WTC11 (cell line): ENCODE measurements at regions not wholly inside any gene's neighbourhood (a gene's known extent, or its start where the extent isn't known, plus 50 kb on each side); places are given as distances from the start of the nearest gene placed in this dataset.

Experiments
- AFF4 ChIP-seq: sonication (generic); formaldehyde crosslinking; IDR thresholded peaks from 2 replicates; pipeline ENCODE4 v1.8.1; 2023; ENCODE audit warnings: mild to moderate bottlenecking, missing genetic modification reagents, borderline replicate concordance
- AR ChIP-seq: fragments of 250-450 bp; sonication (Bioruptor Pico); IDR thresholded peaks from 2 replicates; pipeline ENCODE4 v1.9.0; 2021; ENCODE audit warnings: mild to moderate bottlenecking
- ATF2 ChIP-seq: sonication (generic); formaldehyde crosslinking; IDR thresholded peaks from 2 replicates; pipeline ENCODE4 v1.8.1; 2022; ENCODE audit warnings: low read depth, missing genetic modification reagents, borderline replicate concordance
- CBFB ChIP-seq: sonication (generic); formaldehyde crosslinking; IDR thresholded peaks from 2 replicates; pipeline ENCODE4 v1.8.1; 2022; ENCODE audit warnings: mild to moderate bottlenecking, low read depth, missing genetic modification reagents
- FOXP4 ChIP-seq: sonication (generic); formaldehyde crosslinking; IDR thresholded peaks from 2 replicates; pipeline ENCODE4 v1.8.0; 2022; ENCODE audit warnings: mild to moderate bottlenecking, missing genetic modification reagents
- GTF2I ChIP-seq: fragments of 250-450 bp; sonication (Bioruptor Pico); conservative IDR thresholded peaks from 2 replicates; pipeline ENCODE4 v1.4.0; 2021; ENCODE audit warnings: mild to moderate bottlenecking
- MYBL2 ChIP-seq: sonication (generic); formaldehyde crosslinking; IDR thresholded peaks from 2 replicates; pipeline ENCODE4 v1.8.1; 2023; ENCODE audit warnings: mild to moderate bottlenecking, moderate library complexity, missing genetic modification reagents
- PRDM15 ChIP-seq: sonication (generic); formaldehyde crosslinking; IDR thresholded peaks from 2 replicates; pipeline ENCODE4 v1.8.0; 2022; ENCODE audit warnings: missing genetic modification reagents
- PRRX2 ChIP-seq: fragments of 250-450 bp; sonication (Bioruptor Pico); IDR thresholded peaks from 2 replicates; pipeline ENCODE4 v1.8.0; 2021; ENCODE audit warnings: mild to moderate bottlenecking
- STAT6 ChIP-seq: sonication (generic); formaldehyde crosslinking; conservative IDR thresholded peaks from 2 replicates; pipeline ENCODE4 v1.8.1; 2023; ENCODE audit warnings: mild to moderate bottlenecking, low read depth, missing genetic modification reagents, moderate library complexity

GRCh38 chr5:124398460-124398859, 348.0 kb downstream of the ZNF608 start (continued):
- TF ChIP-seq PRDM15 (CRISPR knock-in tag) (no peak), ATF2 (CRISPR knock-in tag) (no peak), MYBL2 (CRISPR knock-in tag) (no peak), FOXP4 (no peak), AR (no peak), PRRX2 (no peak), AFF4 (CRISPR knock-in tag) (no peak), GTF2I (CRISPR knock-in tag) (no peak), CBFB (CRISPR knock-in tag) (no peak), STAT6 (CRISPR knock-in tag) (no peak)
